ENCODE measurements at regions not wholly inside any gene's neighbourhood (a gene's known extent, or its start where the extent isn't known, plus 50 kb on each side); places are given as distances from the start of the nearest gene placed in this dataset.

DNA sequence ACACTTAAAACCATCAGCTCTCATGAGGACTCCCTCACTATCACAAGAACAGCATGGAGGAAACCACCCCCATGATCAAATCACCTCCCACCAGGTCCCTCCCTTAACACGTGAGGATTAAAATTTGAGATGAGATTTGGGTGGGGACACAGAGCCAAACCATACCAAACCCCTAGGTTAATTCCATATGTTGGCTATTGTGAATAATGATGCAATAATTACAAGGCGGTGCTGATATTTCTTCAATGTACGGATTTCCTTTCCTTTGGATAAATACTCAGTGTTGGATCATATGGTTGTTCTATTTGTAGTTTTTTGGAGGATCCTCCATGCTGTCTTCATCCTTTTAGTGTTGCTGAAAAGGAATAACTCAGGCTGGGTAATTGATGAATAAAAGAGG lies 652.1 kb upstream of the PKDCC start:
- TF ChIP-seq POLR2A (IDR thresholded peaks at IDR 0.05; ENCODE audit: low read length) (no peak), HOXA7 (CRISPR knock-in tag; IDR thresholded peaks at IDR 0.05) (no peak), RAD21 (conservative IDR thresholded peaks at IDR 0.05 in 1 of 2, IDR thresholded peaks at IDR 0.05 in 1 of 2) (no peak), PHF8 (IDR thresholded peaks at IDR 0.05; ENCODE audit: borderline replicate concordance, low read depth) (no peak), MAZ (IDR thresholded peaks at IDR 0.05; ENCODE audit: borderline replicate concordance, low read depth, low read length) (no peak), EP300 (IDR thresholded peaks at IDR 0.05) (no peak), GATA3 (IDR thresholded peaks at IDR 0.05; ENCODE audit: borderline replicate concordance) (no peak), BHLHE40 (IDR thresholded peaks at IDR 0.05; ENCODE audit: low read depth, low read length) (no peak)
- TF ChIP-seq, protein P1, sequence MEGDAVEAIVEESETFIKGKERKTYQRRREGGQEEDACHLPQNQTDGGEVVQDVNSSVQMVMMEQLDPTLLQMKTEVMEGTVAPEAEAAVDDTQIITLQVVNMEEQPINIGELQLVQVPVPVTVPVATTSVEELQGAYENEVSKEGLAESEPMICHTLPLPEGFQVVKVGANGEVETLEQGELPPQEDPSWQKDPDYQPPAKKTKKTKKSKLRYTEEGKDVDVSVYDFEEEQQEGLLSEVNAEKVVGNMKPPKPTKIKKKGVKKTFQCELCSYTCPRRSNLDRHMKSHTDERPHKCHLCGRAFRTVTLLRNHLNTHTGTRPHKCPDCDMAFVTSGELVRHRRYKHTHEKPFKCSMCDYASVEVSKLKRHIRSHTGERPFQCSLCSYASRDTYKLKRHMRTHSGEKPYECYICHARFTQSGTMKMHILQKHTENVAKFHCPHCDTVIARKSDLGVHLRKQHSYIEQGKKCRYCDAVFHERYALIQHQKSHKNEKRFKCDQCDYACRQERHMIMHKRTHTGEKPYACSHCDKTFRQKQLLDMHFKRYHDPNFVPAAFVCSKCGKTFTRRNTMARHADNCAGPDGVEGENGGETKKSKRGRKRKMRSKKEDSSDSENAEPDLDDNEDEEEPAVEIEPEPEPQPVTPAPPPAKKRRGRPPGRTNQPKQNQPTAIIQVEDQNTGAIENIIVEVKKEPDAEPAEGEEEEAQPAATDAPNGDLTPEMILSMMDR (IDR thresholded peaks at IDR 0.05): no peak

All from A549 (cell line).